SK-N-SH treated with all-trans-retinoic acid at 6 μM for 48 hours (cell line): ENCODE measurements at regions not wholly inside any gene's neighbourhood (a gene's known extent, or its start where the extent isn't known, plus 50 kb on each side); places are given as distances from the start of the nearest gene placed in this dataset.

Source experiments
- ATAC-seq: fragments of 200-7000 bp; cut with Tn5 transposase; 3 replicates; pipeline ENCODE4 v1.9.1; 2020; ENCODE audit warnings: mild to moderate bottlenecking, moderate library complexity
- ARNTL ChIP-seq: fragments of 450-650 bp; formaldehyde crosslinking; IDR thresholded peaks from 2 replicates; pipeline ENCODE4 v1.5.0; 2020; ENCODE audit warnings: low read depth, mild to moderate bottlenecking, moderate library complexity, borderline replicate concordance
- BACH2 ChIP-seq: fragments of 250-450 bp; sonication (Bioruptor Pico); IDR thresholded peaks from 2 replicates; pipeline ENCODE4 v1.9.0; 2021; ENCODE audit warnings: mild to moderate bottlenecking, borderline replicate concordance
- CSDC2 ChIP-seq: fragments of 250-450 bp; sonication (Bioruptor Pico); IDR thresholded peaks from 2 replicates; pipeline ENCODE4 v1.5.0; 2020; ENCODE audit warnings: mild to moderate bottlenecking, moderate library complexity
- ESRRG ChIP-seq: fragments of 250-450 bp; sonication (Bioruptor Pico); IDR thresholded peaks from 2 replicates; pipeline ENCODE4 v1.6.1; 2021; ENCODE audit warnings: mild to moderate bottlenecking
- GLIS3 ChIP-seq: fragments of 250-450 bp; sonication (Bioruptor Pico); IDR thresholded peaks from 2 replicates; pipeline ENCODE4 v1.5.0; 2020; ENCODE audit warnings: mild to moderate bottlenecking, moderate library complexity
- ISL1 ChIP-seq: fragments of 250-450 bp; sonication (Bioruptor Pico); IDR thresholded peaks from 2 replicates; pipeline ENCODE4 v2.1.2; 2022; ENCODE audit warnings: mild to moderate bottlenecking, moderate library complexity
- OSR1 ChIP-seq: fragments of 250-450 bp; sonication (Bioruptor Pico); IDR thresholded peaks from 2 replicates; pipeline ENCODE4 v1.8.0; 2022; ENCODE audit warnings: moderate library complexity, mild to moderate bottlenecking, inconsistent platforms
- PATZ1 ChIP-seq: fragments of 250-450 bp; sonication (Bioruptor Pico); IDR thresholded peaks from 2 replicates; pipeline ENCODE4 v1.8.0; 2020; ENCODE audit warnings: mild to moderate bottlenecking, moderate library complexity, borderline replicate concordance
- POU6F1 ChIP-seq: fragments of 250-450 bp; sonication (Bioruptor Pico); IDR thresholded peaks from 2 replicates; pipeline ENCODE4 v1.8.0; 2021; ENCODE audit warnings: low read depth, mild to moderate bottlenecking, moderate library complexity, borderline replicate concordance
- RARB ChIP-seq: fragments of 250-450 bp; sonication (Bioruptor Pico); IDR thresholded peaks from 2 replicates; pipeline ENCODE4 v1.8.0; 2021; ENCODE audit warnings: mild to moderate bottlenecking, moderate library complexity
- SNAI2 ChIP-seq: fragments of 250-450 bp; sonication (Bioruptor Pico); IDR thresholded peaks from 2 replicates; pipeline ENCODE4 v1.5.0; 2020; ENCODE audit warnings: mild to moderate bottlenecking, moderate library complexity
- TCF4 ChIP-seq: fragments of 250-450 bp; sonication (Bioruptor Pico); IDR thresholded peaks from 2 replicates; pipeline ENCODE4 v1.8.0; 2021; ENCODE audit warnings: mild to moderate bottlenecking, moderate library complexity, borderline replicate concordance
- TOX ChIP-seq: fragments of 250-450 bp; sonication (Bioruptor Pico); IDR thresholded peaks from 2 replicates; pipeline ENCODE4 v1.8.0; 2021; ENCODE audit warnings: mild to moderate bottlenecking, moderate library complexity, borderline replicate concordance
- ZC3H10 ChIP-seq: fragments of 250-450 bp; sonication (Bioruptor Pico); IDR thresholded peaks from 2 replicates; pipeline ENCODE4 v1.5.1; 2021; ENCODE audit warnings: mild to moderate bottlenecking, moderate library complexity
- ZFP3 ChIP-seq: fragments of 250-450 bp; sonication (Bioruptor Pico); IDR thresholded peaks from 2 replicates; pipeline ENCODE4 v1.5.0; 2020; ENCODE audit warnings: mild to moderate bottlenecking, moderate library complexity
- ZFP30 ChIP-seq: fragments of 450-650 bp; formaldehyde crosslinking; IDR thresholded peaks from 2 replicates; pipeline ENCODE4 v1.5.0; 2022; ENCODE audit warnings: mild to moderate bottlenecking, moderate library complexity
- ZNF565 ChIP-seq: fragments of 450-650 bp; formaldehyde crosslinking; conservative IDR thresholded peaks from 2 replicates; pipeline ENCODE4 v1.5.0; 2020; ENCODE audit warnings: low read depth, mild to moderate bottlenecking, moderate library complexity
- ZNF70 ChIP-seq: fragments of 450-650 bp; formaldehyde crosslinking; IDR thresholded peaks from 2 replicates; pipeline ENCODE4 v1.5.0; 2020; ENCODE audit warnings: mild to moderate bottlenecking, moderate library complexity
- ZNF8 ChIP-seq: fragments of 450-650 bp; formaldehyde crosslinking; IDR thresholded peaks from 2 replicates; pipeline ENCODE4 v1.5.0; 2020; ENCODE audit warnings: mild to moderate bottlenecking, moderate library complexity
- TF ChIP-seq, protein P1 (sequence below): fragments of 250-450 bp; sonication (Bioruptor Pico); IDR thresholded peaks from 2 replicates; pipeline ENCODE4 v1.5.1; 2020; ENCODE audit warnings: low read depth, mild to moderate bottlenecking, moderate library complexity

- no peak for ATAC-seq
- TF ChIP-seq ZFP30: no peak
- TF ChIP-seq ZNF70 (CRISPR knock-in tag): no peak
Measured at GRCh38 chr2:172658945-172659344, 76.7 kb upstream of the RAPGEF4 start.

GRCh38 chr2:172662099-172662498 lies 73.5 kb upstream of the RAPGEF4 start:
- ATAC-seq: no peak
- no peak for TF ChIP-seq ARNTL (CRISPR knock-in tag)
- no peak for TF ChIP-seq GLIS3 (CRISPR knock-in tag)
- no peak for TF ChIP-seq ZNF565 (CRISPR knock-in tag)
- no peak for TF ChIP-seq ZNF8 (CRISPR knock-in tag)
- TF ChIP-seq, all 23 proteins: peak for 0

DNA sequence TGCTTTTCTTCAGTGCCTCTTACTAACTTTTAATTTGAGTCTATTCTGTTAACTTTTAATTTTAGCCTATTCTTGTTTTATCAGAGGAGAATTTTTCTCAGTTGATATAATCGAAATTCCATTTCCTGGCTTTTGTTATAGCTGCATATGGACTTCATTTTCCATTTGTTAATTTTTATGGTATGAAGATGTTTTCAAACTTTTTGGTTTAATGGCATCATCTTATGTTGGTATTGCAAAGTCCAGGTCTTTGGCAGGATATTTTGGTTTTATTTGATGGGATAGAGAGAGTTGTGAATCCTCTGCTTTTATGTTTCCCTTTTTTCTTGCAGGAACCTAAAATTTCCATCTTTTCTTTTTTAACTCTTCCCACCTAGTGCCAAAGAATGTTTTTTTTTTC lies 70.9 kb upstream of the RAPGEF4 start:
- ATAC-seq: no peak
- no peak for TF ChIP-seq POU6F1 (CRISPR knock-in tag)
- no peak for TF ChIP-seq ZNF8 (CRISPR knock-in tag)
- TF ChIP-seq ZFP3: no peak
- no peak for TF ChIP-seq TOX
- TF ChIP-seq GLIS3 (CRISPR knock-in tag): no peak
- TF ChIP-seq ESRRG: no peak
- TF ChIP-seq SNAI2 (CRISPR knock-in tag): no peak
- no peak for TF ChIP-seq TCF4 (CRISPR knock-in tag)
- TF ChIP-seq ARNTL (CRISPR knock-in tag): no peak
- no peak for TF ChIP-seq ZNF70 (CRISPR knock-in tag)
- TF ChIP-seq ZC3H10 (CRISPR knock-in tag): no peak
- TF ChIP-seq PATZ1 (CRISPR knock-in tag): no peak
- TF ChIP-seq ZFP30: no peak
- no peak for TF ChIP-seq OSR1
- no peak for TF ChIP-seq RARB (CRISPR knock-in tag)

- ATAC-seq: no peak
- TF ChIP-seq ESRRG (no peak), ZC3H10 (CRISPR knock-in tag) (no peak), ZFP30 (no peak), POU6F1 (CRISPR knock-in tag) (no peak), ZNF565 (CRISPR knock-in tag) (no peak), CSDC2 (CRISPR knock-in tag) (no peak), BACH2 (CRISPR knock-in tag) (no peak), ZNF70 (CRISPR knock-in tag) (no peak)
Measured at GRCh38 chr2:172667581-172668325, 67.9 kb upstream of the RAPGEF4 start.

DNA sequence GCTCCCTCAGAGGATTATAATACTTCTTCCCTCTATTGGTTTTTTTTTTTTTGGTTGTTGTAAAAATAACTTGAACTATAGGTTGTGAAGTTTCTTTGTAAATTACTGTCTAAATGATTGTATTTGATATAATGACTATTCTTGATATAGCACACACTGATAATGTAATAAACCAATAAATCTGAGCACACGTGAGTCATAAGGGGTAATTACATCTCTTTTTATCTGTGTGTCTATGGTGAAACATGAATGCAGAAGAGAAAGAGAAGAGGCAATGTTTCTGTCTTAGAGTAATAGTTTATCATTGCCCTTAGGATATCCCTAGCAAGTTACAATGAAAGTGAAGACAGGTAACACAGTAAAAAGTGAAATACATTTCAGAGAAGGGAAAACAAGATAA lies 64.1 kb upstream of the RAPGEF4 start:
- no peak for ATAC-seq
- TF ChIP-seq ISL1 (CRISPR knock-in tag): peak; percentile 35; the same call in 1 of the 2 replicates
- TF ChIP-seq, protein P1, sequence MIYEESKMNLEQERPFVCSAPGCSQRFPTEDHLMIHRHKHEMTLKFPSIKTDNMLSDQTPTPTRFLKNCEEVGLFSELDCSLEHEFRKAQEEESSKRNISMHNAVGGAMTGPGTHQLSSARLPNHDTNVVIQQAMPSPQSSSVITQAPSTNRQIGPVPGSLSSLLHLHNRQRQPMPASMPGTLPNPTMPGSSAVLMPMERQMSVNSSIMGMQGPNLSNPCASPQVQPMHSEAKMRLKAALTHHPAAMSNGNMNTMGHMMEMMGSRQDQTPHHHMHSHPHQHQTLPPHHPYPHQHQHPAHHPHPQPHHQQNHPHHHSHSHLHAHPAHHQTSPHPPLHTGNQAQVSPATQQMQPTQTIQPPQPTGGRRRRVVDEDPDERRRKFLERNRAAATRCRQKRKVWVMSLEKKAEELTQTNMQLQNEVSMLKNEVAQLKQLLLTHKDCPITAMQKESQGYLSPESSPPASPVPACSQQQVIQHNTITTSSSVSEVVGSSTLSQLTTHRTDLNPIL (CRISPR knock-in tag): no peak
